SK-N-SH (cell line): ENCODE measurements at regions not wholly inside any gene's neighbourhood (a gene's known extent, or its start where the extent isn't known, plus 50 kb on each side); places are given as distances from the start of the nearest gene placed in this dataset.
A peak's percentile ranks its signal among the peaks of the same experiment; 100 is the strongest.

Source experiments
- CTCF ChIA-PET: fragments of 300-600, 350-600 bp; formaldehyde crosslinking; extraction: SDS; loops from one replicate; lab custom pipeline; 2021; lab: Yijun Ruan, JAX
- POLR2A ChIA-PET: fragments of 350-600 bp; sonication (Branson Sonifier 250); formaldehyde crosslinking; extraction: SDS; loops from one replicate; lab custom pipeline; 2020; ENCODE audit warnings: antibody characterized with exemption, inconsistent platforms; lab: Yijun Ruan, JAX
- DNase-seq: peaks from one replicate; pipeline ENCODE4 v3.0.0; 2012
- H2AFZ ChIP-seq: fragments of 200-600 bp; sonication (generic); 2 replicates; pipeline ENCODE4 v1.8.1; 2016; ENCODE audit warnings: antibody characterized with exemption, mild to moderate bottlenecking, low read depth
- H3F3A ChIP-seq: fragments of 200-600 bp; sonication (generic); replicated peaks from 2 replicates; pipeline ENCODE3; 2016; ENCODE audit warnings: antibody characterized with exemption, mild to moderate bottlenecking; ENCODE audit not compliant: insufficient read depth
- H3K27ac ChIP-seq, 2 experiments: fragments of 200-500 bp in 1 of 2; fragments of 200-600 bp in 1 of 2; sonication (Bioruptor generic) in 1 of 2; sonication (generic), shearing (Covaris generic) in 1 of 2; 2 replicates each; pipeline versions ENCODE4 v1.5.1 to v1.6.1; 2014 to 2016; ENCODE audit warnings: low read depth in 2 of 2, inconsistent platforms in 1 of 2, low read length in 1 of 2, mild to moderate bottlenecking in 1 of 2, mixed read lengths in 1 of 2
- H3K27me3 ChIP-seq: fragments of 200-600 bp; sonication (generic), shearing (Covaris generic); 2 replicates; pipeline ENCODE4 v1.6.1; 2016; ENCODE audit warnings: mixed run types; ENCODE audit not compliant: insufficient read depth
- H3K36me3 ChIP-seq, 2 experiments: fragments of 200-500 bp in 1 of 2; fragments of 200-600 bp in 1 of 2; sonication (Bioruptor generic) in 1 of 2; sonication (generic) in 1 of 2; replicated peaks in 1 of 2; 2 replicates each; pipeline versions ENCODE3 to v1.5.1; 2014 to 2016; ENCODE audit warnings: low read length in 1 of 2, mild to moderate bottlenecking in 1 of 2; ENCODE audit not compliant: insufficient read depth in 2 of 2, control insufficient read depth in 1 of 2
- H3K4me1 ChIP-seq, 2 experiments: fragments of 200-500 bp in 1 of 2; fragments of 200-600 bp in 1 of 2; sonication (Bioruptor generic) in 1 of 2; sonication (generic), shearing (Covaris generic) in 1 of 2; 2 replicates each; pipeline versions ENCODE4 v1.5.1 to v1.6.1; 2014 to 2016; ENCODE audit warnings: low read depth in 1 of 2, low read length in 1 of 2, mixed run types in 1 of 2; ENCODE audit not compliant: insufficient read depth in 2 of 2, control insufficient read depth in 1 of 2
- H3K4me2 ChIP-seq: fragments of 200-600 bp; sonication (generic), shearing (Covaris generic); 2 replicates; pipeline ENCODE4 v1.6.1; 2017; ENCODE audit warnings: mixed run types
- H3K4me3 ChIP-seq, 2 experiments: fragments of 200-500 bp in 1 of 2; fragments of 200-600 bp in 1 of 2; sonication (Bioruptor generic) in 1 of 2; sonication (generic), shearing (Covaris generic) in 1 of 2; 2 replicates each; pipeline versions ENCODE4 v1.5.1 to v1.8.1; 2014 to 2016; ENCODE audit warnings: low read depth in 2 of 2, inconsistent platforms in 1 of 2, low read length in 1 of 2, mild to moderate bottlenecking in 1 of 2, mixed read lengths in 1 of 2, moderate library complexity in 1 of 2
- H3K79me2 ChIP-seq: fragments of 200-600 bp; sonication (generic); 2 replicates; pipeline ENCODE4 v1.8.1; 2017; ENCODE audit warnings: mild to moderate bottlenecking; ENCODE audit not compliant: insufficient read depth
- H3K9ac ChIP-seq: fragments of 200-600 bp; sonication (generic); 2 replicates; pipeline ENCODE4 v1.6.1; 2017; ENCODE audit warnings: mixed run types
- H3K9me2 ChIP-seq: fragments of 200-600 bp; sonication (generic); 2 replicates; pipeline ENCODE4 v1.6.1; 2017; ENCODE audit warnings: mixed run types
- H3K9me3 ChIP-seq: fragments of 200-600 bp; sonication (generic); 2 replicates; pipeline ENCODE4 v1.6.1; 2017; ENCODE audit warnings: mixed run types, mild to moderate bottlenecking, moderate library complexity
- H4K20me1 ChIP-seq: fragments of 200-600 bp; sonication (generic); 2 replicates; pipeline ENCODE4 v1.6.1; 2017; ENCODE audit warnings: mild to moderate bottlenecking, mixed run types; ENCODE audit not compliant: insufficient read depth
- CTCF ChIP-seq: fragments of 200-600 bp; sonication (generic); IDR thresholded peaks from 2 replicates; pipeline ENCODE4 v1.6.1; 2017; ENCODE audit warnings: antibody characterized with exemption, mild to moderate bottlenecking, moderate library complexity
- ELF1 ChIP-seq: IDR thresholded peaks from 2 replicates; pipeline ENCODE4 v1.4.0; 2012
- FOSL2 ChIP-seq: IDR thresholded peaks from 2 replicates; pipeline ENCODE4 v1.4.0; 2012; ENCODE audit warnings: low read depth, mild to moderate bottlenecking, moderate library complexity, borderline replicate concordance
- GABPA ChIP-seq: IDR thresholded peaks from 2 replicates; pipeline ENCODE4 v1.4.0; 2012; ENCODE audit warnings: low read depth, mild to moderate bottlenecking
- GATA2 ChIP-seq: sonication (generic); formaldehyde crosslinking; IDR thresholded peaks from 2 replicates; pipeline ENCODE4 v1.5.0; 2020; ENCODE audit warnings: mild to moderate bottlenecking, missing genetic modification reagents
- JUND ChIP-seq: IDR thresholded peaks from 2 replicates; pipeline ENCODE4 v1.4.0; 2012
- NFIC ChIP-seq: IDR thresholded peaks from 2 replicates; pipeline ENCODE4 v1.4.0; 2012; ENCODE audit warnings: borderline replicate concordance
- SMC3 ChIP-seq: IDR thresholded peaks from 2 replicates; pipeline ENCODE4 v1.6.1; 2012; ENCODE audit warnings: low read depth, low read length, improper control_type of control experiment
- TCF12 ChIP-seq: IDR thresholded peaks from 2 replicates; pipeline ENCODE4 v1.4.0; 2012
- TEAD4 ChIP-seq: IDR thresholded peaks from 2 replicates; pipeline ENCODE4 v1.4.0; 2012; ENCODE audit warnings: mild to moderate bottlenecking, borderline replicate concordance; ENCODE audit not compliant: insufficient read depth
- WGBS: methylation state at CpG from one replicate; pipeline ENCODE4 v1.1.6; 2017; ENCODE audit warnings: low lambda C conversion rate; 5-methylcytosine and 5-hydroxymethylcytosine counted together
- TF ChIP-seq, protein P1 (sequence below): IDR thresholded peaks from 2 replicates; pipeline ENCODE4 v1.4.0; 2012; ENCODE audit warnings: low read depth, borderline replicate concordance
- TF ChIP-seq, protein P2 (sequence below): fragments of 150-350 bp; IDR thresholded peaks from 2 replicates; pipeline ENCODE4 v1.6.1; 2017; ENCODE audit warnings: antibody characterized with exemption, low read length, low read depth, borderline replicate concordance

DNA sequence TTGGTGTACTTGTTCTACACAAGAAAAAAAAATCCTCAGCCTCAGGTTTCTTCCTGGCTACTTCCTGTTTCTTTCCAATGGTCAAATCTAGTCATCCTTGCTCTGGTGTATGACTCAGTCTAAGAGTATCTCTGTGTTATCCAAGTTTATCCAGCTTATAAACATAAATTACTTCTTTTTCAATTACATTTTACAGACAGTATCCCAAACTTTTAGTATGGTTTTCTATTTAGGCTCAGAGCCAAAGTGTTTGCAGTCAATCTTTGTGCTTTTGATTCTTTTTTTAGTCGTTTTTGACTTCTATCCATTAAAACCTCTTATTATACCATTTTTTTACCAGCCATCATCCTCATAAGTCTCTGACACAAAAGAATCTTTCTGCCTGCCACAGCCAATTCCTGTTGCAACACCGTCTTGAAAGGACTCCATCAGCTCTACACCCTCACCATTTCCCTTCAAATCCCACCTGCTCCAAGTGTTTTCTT lies 294.6 kb downstream of the PTEN start (continued):
- TF ChIP-seq CTCF = no peak
- peak; percentile 43; the same call in 1 of the 2 replicates for TF ChIP-seq GABPA
- TF ChIP-seq, protein P1, sequence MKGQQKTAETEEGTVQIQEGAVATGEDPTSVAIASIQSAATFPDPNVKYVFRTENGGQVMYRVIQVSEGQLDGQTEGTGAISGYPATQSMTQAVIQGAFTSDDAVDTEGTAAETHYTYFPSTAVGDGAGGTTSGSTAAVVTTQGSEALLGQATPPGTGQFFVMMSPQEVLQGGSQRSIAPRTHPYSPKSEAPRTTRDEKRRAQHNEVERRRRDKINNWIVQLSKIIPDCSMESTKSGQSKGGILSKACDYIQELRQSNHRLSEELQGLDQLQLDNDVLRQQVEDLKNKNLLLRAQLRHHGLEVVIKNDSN = no peak
- peak; percentile 92 for TF ChIP-seq NFIC
- no peak for TF ChIP-seq SMC3
- TF ChIP-seq, protein P2, sequence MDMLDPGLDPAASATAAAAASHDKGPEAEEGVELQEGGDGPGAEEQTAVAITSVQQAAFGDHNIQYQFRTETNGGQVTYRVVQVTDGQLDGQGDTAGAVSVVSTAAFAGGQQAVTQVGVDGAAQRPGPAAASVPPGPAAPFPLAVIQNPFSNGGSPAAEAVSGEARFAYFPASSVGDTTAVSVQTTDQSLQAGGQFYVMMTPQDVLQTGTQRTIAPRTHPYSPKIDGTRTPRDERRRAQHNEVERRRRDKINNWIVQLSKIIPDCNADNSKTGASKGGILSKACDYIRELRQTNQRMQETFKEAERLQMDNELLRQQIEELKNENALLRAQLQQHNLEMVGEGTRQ = no peak
- peak; percentile 89 for TF ChIP-seq ELF1
- TF ChIP-seq TEAD4 = peak; percentile 84
- peak; percentile 95 for TF ChIP-seq FOSL2
- peak; percentile 93 for TF ChIP-seq TCF12
- TF ChIP-seq JUND = peak; percentile 97

DNA sequence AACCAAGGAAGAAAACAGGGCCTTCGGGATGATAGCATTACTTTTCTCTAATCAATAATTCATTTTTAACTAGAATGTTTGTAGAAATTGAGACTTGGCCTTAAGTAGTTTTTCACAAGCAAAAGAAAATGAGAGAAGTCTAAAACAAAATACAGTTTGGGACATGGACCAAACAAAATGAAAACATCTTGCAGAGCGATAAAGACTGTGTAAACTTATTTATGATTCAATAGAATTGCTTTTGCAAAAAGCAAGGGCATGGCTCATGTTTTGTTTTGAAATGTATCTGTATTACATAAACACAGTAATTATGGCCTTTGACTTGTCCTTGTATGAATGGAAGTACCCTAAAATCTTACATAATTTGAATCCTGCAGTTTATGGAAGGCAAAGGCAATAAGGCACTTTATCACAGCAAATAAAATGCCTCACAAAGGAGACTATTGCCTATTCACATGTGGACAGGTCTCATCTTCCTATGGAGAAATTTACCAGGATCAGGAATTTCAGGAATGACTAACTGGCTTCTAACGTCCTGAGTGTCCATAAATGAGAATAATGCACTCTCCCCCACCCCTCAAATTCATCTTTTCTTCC lies 295.2 kb downstream of the PTEN start:
- no peaks in the 10 kb centered on the region for H3K9me2 ChIP-seq
- no peaks in the 10 kb centered on the region for H4K20me1 ChIP-seq
- no peaks in the 10 kb centered on the region for H3K36me3 ChIP-seq
- peak overlapping the region; percentile 29; the same call in 1 of the 2 replicates for H3K9ac ChIP-seq
- 54% methylated on average over 3 of the region's 3 CpGs for WGBS
- no peak for DNase-seq
- ChIA-PET POLR2A (no interaction called here), CTCF (no interaction called here)
- peak overlapping the region; percentile 57; the same call in 1 of the 2 replicates for H2AFZ ChIP-seq
- no peaks in the 10 kb centered on the region for H3K27me3 ChIP-seq
- peaks cover 7 to 20% of the 10 kb centered on the region in 2 experiments for H3K4me1 ChIP-seq
- peaks cover 36% of the 10 kb centered on the region for H3F3A ChIP-seq
- peak overlapping the region; percentile 30; the same call in 1 of the 2 replicates for H3K4me2 ChIP-seq
- no peak overlapping the region for H3K4me3 ChIP-seq
- no peak for TF ChIP-seq GATA2 (CRISPR knock-in tag)
- TF ChIP-seq, all 33 proteins: peak for 0
- no peaks in the 10 kb centered on the region for H3K9me3 ChIP-seq
- H3K79me2 ChIP-seq = no peaks in the 10 kb centered on the region
- peak overlapping the region; percentile 87 to 98; a peak in 3 of 4 replicates for H3K27ac ChIP-seq
